HG03378 (cell line): ENCODE measurements at regions not wholly inside any gene's neighbourhood (a gene's known extent, or its start where the extent isn't known, plus 50 kb on each side); places are given as distances from the start of the nearest gene placed in this dataset.
"Not testable (repeated sequence)": the region's sequence is repeated elsewhere in the genome, so short reads cannot be mapped to it uniquely, and the experiment has no call there.

Experiments used
- ATAC-seq: cut with Tn5 transposase; IDR thresholded peaks from one replicate; pipeline ENCODE4 v1.9.1; 2021; ENCODE audit warnings: mild to moderate bottlenecking, moderate library complexity; ENCODE audit not compliant: unreplicated experiment

DNA sequence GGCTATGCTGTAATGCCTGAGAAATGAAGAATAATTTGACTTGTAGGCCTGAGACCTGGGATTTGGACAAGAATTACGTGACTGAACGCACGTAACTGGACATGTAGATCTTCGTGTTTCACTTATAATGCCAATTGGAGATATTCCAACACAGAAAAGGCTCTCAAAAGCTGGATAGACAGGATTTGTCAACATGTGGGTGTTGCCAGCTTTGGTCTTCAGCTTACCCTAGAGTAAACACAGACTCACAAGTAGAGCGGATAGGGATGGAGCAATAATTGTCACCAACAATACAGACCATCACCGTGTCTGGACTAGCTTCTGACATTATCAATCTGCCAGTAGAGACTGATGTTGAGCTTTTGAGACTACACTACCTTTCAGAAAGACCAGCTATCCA, 1511.0 kb upstream of the ADGRL3 start:
- ATAC-seq = no peak

DNA sequence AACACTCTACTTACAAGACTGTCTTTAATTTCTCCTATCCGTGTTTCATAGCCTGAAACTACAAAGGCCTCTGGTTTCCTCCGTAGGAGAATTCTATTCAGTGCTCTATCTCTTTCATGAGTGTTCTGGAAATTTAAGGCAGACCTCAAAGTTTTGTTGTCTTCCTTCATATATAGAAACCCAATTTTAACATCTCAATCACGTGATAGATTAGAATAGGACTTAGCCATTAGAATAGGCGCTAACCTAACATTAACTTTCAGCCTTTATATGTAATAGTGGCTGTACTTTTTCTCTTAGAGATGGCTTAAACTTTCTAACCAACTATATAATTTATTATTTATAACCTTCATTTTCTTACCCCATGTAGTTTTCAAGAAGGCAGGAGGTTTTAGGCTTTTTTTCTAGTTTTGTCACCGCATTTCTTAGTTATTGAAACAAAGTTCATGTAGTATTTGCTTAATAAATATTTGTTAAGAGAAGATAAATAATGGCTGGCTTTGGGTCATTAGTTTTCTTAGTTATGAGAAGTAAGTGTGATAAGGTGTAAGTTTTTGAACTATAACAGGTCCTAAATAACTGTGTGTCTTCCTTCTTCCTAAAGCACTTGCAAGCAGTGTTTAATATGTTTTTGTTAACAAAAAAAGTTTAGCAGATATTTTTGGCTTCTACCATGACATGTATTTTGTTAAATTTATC, 1504.6 kb upstream of the ADGRL3 start:
- no peak for ATAC-seq

DNA sequence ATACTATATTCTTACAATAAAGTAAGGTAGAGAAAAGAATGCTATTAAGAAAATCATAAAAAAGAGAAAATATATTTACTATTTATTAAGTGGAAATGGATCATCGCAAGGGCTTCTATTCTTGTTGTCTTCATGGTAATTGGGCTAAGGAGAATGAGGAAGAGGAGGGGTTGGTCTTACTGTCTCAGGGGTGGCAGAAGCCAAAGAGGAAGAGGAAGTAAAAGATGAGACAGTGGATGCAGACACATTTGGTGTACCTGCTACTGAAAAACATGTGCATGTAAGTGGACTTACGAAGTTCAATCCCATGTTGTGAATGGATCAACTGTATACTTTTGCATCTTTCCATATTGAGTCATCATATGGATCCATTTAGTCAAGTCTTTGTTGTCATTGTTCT, 1502.1 kb upstream of the ADGRL3 start:
- no peak for ATAC-seq

DNA sequence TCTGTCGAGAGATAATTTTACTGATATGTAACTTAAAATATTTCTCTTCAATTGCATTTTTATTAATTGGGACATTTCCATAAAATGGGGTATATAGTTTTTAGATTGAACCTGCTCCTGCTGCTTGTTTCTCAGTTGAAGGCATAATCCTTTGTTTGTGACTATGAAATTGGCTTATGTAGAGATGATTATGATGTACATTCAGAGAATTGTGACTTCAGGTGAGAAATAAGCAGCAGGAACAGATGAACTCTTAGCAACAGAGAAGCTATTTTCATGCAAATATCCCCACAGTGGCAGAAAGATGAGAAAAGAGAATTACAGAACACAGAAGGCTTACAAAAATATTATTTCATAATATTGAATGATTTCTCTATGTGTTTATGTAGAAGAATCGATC, 1499.5 kb upstream of the ADGRL3 start:
- ATAC-seq = no peak

DNA sequence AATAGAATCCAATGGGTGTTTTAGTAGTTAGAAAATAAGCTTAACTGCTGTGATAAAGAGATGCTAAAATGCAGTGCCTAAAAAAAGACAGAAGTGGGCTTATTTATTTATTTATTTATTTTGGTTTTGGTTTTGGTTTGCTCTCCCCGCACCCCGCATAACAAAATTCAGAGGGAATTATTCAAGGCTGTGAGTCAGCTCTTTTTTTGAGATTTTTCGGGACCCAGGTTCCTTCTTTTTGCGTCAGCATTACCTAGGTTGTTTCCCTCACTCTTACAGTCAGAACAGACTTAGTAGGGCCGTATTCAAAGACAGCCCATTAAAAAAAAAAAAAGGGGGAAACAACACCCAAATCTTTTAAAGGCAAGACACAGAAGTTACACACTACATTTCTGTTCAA, 1495.5 kb upstream of the ADGRL3 start:
- ATAC-seq = no peak

DNA sequence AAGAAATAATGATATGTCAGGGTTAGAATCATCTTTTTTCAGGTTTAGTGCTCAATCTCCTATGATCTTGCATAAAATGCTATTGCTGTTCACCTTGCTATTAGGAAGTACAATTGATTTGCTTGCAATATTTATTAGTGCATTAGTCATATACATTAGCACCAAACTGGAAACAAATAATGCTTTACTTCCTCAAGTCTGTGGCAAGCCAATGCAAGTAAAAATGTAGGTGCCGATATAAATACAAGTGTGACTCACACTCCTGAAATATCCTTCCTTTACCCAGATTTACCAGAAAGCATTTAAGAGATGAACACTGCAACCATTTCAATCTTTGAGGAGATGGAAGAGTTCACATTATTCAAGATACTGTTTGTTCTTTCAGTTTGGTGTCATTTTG, 1487.7 kb upstream of the ADGRL3 start:
- ATAC-seq = no peak

DNA sequence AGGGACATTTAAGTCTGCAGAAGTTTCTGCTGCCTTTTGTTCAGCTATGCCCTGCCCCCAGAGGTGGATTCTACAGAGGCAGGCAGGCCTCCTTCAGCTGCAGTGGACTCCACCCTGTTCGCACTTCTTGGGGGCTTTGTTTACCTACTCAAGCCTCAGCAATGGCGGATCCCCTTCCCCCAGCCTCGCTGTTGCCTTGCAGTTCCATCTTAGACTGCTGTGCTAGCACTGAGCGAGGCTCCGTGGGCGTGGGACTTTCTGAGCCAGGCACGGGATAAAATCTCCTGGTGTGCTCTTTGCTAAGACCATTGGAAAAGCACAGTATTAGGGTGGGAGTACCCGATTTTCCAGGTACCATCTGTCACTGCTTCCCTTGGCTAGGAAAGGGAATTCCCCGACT, 1475.8 kb upstream of the ADGRL3 start:
- not testable (repeated sequence) for ATAC-seq

DNA sequence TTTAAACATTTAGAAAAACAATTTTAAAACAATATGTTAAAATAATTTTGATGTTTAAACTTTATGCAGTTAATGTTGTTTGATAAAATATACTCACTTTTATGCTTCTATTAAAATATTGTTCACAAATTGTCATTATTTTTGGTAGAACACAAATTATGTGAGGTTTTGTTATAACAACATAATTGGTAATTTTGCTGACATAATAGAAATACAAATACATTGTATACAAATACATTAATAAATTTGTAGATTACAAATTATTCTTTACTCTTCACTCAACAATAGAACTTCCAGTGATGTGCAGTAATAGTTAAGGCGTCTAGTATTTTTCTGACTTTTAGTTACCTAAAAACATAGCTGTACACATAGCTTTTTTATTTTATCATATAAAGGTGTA, 1472.4 kb upstream of the ADGRL3 start:
- ATAC-seq = no peak

DNA sequence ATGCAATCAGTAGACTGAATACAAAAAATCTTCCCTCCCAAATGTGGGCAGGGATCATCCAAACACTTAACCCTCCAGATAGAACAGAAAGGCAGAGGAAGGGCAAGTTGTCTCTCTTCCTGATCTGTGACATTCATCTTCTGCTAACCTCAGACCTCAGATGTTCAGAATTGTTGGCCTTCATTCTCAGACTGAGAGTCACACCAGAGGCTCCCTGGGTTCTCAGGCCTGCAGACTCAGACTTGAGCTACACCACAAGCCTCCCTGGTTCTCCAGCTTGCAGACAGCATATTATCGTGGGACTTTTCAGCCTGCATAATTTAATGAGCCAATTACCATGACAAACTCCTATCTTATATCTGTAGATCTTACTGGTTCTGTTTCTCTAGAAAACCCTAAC, 1471.6 kb upstream of the ADGRL3 start:
- no peak for ATAC-seq

DNA sequence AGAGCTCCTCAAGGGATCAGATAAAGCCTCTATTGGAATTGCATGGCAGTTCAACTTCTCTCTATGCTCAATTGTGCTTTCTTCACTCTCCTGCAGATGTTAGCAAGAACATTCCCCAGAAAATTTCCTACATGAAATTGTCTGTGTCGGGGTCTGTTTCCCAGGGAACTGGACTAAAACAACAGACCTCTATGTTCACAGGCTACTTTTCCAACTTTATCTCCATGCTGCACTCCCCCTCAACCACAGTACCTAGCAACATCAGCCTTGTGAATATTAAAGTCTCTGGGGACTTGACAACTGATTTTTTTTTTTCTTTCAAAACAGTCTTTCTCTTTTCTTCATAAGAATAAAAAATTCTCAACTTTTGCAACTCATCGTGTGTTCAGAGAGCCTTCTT, 1470.8 kb upstream of the ADGRL3 start:
- ATAC-seq = no peak

DNA sequence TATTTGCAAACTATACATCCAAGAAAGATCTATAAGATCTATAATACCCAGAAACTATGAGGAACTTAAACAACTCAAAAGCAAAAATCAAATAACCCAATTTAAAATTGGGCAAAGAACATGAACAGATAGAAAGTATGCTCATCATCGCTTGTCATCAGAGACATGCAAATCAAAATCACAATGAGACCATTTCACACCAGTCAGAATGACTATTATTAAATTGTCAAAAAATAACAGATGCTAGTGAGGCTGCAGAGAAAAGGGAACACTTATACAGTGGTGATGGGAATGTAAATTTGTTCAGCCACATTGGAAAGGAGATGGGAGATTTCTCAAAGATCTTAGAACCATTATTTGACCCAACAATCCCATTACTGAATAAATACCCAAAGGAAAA, 1451.7 kb upstream of the ADGRL3 start:
- no peak for ATAC-seq

DNA sequence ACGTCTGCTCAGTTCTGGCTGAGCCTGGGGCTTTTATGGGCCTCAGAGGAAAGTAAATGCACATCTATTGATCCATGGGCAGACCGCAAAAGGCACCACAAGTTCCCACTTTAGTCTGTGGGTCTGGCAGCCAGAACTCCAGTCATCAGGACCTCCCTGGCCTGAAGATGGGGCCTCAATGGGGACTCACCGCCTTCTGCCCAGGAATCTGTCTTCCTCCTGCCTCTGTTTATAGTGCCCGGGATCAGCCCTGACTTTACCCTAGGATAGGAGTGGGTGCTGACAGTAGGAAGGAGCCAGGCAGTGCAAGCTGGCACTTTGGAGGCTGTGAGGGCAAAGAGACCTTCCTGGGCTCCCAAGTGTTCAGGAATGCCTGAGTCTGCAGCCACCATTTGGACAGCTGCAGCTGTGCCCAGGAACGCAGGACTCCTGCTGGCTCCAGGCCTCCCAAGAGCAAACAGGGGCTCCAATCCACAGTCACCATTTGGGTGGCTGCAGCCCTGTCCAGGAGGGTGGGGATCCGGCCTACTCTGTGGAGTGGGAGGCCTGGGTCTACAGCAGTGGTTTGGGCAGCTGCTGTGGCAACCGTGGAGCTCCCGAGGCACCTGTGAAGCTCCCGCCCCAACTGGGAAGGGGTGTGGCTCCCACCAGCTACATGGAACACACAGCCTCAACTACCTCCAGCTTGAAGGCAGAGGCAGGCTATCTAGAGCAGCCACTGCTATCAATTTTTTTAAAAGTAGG, 1440.9 kb upstream of the ADGRL3 start:
- no peak for ATAC-seq

DNA sequence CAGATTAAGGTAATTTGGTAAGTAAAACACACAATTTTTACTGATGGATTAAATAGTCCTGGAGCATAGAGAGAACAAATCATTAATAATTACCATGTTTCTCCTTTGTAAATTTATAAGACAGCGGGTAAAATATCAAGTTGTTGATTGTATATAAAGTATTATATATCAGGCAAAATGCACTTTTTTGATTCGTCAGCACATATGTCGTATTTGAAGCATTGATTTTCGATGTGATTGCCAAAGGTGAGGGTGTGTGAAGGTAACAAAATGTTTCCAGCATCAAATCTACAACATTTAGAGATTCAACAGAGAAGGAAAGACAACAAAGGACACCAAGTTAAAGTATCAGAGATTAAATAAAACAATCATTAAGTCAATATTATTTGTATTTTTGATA, 1437.8 kb upstream of the ADGRL3 start:
- no peak for ATAC-seq

DNA sequence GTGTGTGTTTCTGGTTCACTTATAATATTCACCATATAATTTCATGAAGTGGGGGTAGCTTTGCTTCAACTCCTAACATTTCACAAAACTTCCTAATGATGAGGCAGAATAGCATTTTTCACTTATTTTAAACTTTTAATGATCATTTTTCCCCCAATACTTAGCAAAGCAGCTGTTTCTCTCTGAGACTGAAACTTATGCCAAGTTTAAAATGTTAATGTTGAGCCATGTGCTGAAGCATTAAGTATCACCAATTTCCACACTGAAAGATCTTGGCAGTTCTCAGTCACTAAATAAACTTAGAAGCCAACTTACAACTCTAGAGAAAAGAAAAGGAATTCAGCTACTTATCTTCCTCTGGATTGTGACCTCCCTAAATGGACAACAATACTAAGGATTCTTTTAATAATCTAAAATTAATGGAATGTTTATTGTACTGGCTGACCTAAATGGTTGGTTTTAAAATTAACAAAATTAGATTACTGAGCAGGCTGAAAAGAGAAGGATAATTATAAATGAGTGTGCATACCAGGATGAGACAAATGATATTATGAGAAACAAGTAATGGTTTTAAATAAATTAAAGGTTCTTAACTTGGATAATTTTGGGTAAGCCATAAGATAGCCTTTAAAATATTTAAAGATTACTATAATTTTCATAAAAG, 1429.4 kb upstream of the ADGRL3 start:
- ATAC-seq = no peak

DNA sequence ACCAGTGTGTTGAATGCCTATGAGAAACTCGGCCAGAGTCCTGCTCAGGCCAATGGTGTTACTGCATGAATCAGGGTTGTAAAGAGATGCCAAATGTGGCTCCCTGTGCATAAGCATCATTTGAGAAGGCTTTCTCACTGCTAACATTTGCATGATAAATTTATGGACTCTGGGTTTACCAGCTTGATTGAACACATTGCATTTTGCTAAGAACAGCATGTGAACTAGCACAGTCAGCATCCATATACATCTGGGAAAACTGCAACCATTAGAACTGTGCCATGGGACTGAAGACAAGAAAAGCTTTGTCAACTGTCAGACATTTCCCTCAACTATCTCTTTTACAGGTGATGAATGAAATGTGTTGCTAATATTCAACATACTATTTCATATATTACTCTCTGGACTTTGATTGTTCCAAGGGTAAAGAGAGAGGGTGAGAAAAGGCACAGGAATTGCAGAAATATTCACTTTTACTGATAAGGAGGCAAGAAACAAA, 1427.4 kb upstream of the ADGRL3 start:
- ATAC-seq = no peak

DNA sequence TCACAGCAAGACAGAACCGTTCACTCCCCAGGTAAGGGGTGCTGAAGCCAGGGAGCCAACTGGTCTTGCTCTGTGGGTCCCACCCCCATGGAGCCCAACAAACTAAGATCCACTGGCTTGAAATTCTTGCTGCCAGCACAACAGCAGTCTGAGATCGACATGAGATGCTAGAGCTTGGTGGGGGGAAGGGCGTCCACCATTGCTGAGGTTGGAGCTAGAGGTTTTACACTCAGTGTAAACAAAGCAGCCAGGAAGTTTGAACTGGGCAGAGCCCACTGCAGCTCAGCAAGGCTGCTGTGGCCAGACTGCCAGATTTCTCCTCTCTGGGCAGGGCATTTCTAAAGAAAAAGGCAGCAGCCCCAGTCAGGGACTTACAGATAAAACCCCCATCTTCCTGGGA, 1419.9 kb upstream of the ADGRL3 start:
- ATAC-seq = not testable (repeated sequence)

DNA sequence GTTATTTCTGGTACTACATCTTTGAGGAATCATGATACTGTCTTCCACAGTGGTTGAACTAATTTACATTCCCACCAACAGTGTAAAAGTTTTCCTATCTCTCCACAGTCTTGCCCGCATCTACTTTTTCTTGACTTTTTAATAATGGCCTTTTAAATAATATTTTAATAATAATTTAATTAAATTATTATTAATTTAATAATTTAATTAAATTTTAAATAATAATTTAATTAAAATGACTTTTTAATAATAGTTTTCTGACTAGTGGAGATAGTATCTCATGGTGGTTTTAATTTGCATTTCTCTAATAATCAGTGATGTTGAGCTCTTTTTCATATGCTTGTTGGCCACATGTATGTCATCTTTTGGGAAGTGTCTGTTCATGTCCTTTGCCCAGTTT, 1395.0 kb upstream of the ADGRL3 start:
- ATAC-seq = no peak

DNA sequence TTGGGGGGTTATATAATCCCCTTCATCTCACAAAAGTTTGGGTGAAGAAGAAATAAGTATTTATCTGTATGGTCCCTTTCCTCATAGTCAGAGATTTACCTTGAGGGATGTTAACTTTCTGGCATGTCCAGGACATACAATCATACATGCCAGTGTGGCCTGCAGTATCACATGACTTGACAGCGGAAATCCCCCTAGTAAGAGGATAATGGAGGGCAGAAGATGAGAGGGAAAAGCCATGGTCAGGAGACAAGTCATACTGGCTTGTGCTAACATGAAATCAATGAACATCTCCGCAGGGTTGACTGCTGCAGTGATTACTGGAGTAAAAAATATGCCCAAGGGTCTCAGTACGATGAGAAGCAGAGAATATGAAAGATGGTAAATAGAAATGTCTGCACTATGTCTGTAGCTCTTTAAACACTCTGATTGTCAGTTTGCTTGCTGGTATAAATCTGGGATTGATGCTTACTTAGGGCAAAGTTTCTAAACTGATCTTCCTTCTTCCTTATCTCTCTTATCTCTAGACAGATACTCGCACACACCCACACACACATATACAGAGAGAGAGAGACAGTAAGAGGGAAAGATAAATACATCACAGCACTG, 1385.6 kb upstream of the ADGRL3 start:
- no peak for ATAC-seq

DNA sequence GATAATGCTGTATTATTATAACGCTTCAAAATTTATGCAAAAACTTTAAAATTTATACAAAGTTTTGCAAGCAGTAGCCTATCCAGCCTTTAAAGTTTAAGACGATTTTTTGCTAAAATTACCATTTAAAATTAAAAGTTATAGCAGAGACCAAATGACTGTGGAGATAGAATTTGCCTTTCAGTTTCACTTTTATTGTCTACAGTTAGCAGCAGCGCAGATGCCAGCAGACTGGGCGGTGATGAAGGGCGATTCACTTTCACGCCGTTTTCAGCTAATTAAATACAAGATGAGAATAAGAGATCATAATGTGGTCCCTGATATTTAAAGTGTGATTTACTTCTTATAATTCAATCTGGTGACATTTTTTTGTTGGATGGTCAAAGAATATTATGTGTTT, 1381.5 kb upstream of the ADGRL3 start:
- ATAC-seq = peak; percentile 85

DNA sequence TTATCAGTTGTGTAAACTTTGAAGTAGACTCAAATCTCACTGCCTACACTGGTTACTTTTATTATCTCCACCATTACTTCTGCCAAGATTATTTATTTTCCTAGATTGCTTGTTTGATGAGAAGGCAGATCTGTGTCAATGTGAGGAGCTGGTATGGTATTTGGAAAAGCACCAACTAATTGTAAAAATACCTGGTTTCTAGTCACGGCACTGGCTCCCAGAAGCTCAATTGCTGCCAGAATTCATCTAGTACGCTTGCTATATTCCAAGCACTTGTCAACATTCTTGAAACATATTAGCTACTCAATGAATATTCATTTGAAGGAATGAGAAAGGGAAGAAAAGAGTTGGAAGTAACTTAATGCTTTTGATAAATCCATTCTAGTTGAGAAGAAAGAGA, 1376.8 kb upstream of the ADGRL3 start:
- no peak for ATAC-seq

DNA sequence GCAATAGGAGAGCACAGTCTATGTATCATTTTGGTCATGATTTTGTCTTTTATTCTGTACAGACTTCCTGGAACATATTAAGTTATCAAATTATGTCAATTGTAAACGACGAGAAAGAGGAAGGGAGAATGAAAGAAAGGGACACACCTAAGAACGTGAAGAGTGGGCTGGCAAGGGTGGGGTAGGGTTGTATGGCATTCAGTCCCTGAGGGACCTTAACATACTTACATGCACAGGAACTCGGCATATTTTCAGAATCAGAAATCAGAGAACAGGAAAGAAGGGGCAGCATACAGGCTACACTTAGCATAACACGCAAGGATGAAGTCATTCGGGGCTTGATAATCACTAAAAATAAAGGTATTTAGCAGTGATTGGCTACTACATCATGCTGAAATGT, 1375.0 kb upstream of the ADGRL3 start:
- no peak for ATAC-seq

DNA sequence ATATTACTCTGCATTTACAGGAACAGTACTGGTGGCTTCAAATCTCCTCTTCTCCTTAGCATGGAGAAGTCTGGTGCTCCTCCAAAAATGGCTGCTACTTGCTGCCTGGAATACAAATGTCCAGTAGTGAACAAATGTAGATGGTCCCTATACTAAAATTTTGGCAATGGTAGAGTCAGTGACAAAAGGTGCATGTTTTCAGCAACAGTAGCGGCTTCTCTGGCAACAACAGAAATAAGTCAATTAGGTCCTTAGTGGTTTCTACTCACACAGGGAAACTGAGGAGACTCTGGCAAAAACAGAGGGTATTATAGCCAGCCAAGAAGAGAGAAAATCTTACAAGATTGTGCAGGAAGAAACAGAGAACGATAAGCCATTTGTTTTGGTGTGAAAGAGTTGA, 1368.4 kb upstream of the ADGRL3 start:
- no peak for ATAC-seq
